NCI-H2081 (cell line): ENCODE measurements at regions not wholly inside any gene's neighbourhood (a gene's known extent, or its start where the extent isn't known, plus 50 kb on each side); places are given as distances from the start of the nearest gene placed in this dataset.

Source experiments
- DNase-seq, 2 experiments: peaks; one replicate each; lab custom pipeline; 2025; lab: John Stamatoyannopoulos, UW

DNA sequence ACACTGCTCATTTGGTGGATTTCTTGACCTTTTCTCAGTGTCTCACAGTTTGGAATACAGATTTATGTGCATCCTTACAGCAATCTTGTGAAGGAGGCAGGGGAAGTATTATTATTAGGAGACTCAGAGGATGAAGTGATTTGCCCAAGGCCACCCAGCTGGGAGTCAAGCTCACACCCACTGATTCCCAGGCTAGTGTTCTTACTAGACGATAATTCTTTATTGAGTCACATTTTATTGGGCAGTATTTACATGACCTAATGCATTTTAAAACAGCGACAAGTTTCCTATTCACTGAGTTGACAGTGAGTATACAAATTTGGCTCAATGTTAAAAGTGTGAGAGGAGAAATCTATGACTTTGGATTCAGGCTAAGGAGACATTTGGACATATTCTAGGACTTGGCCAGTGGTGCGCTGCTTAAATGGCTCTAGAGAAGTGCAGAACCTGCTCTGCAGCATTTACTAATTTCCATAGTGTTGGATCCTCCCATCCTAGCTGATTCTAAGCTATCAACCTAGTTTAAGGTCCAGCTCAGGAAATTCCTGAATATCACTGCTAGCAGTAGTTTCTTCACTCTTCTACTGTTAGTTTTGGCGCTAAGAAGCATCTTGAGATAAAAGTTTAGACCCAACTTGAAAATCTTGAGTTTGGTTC lies 199.3 kb downstream of the MTX2 start:
- DNase-seq = no peak

DNA sequence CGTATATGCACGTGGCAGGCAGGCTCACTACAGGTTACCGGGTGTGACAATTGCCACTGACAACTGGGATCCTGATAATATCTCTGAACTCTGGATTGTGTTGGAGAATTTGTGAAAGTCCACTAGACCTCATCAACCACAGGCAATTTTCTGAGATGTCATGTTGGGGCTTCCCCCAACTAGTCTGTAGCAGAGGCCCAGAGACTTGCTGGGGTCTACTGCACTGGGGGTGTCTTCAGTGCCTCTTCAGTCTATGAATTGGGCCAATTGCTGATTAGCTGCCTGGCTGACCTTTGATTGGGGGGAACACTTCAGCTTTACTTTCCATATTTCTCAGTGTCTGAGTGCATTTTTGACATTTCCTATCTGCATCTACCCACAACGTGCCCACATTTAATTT lies 201.5 kb downstream of the MTX2 start:
- DNase-seq = no peak

DNA sequence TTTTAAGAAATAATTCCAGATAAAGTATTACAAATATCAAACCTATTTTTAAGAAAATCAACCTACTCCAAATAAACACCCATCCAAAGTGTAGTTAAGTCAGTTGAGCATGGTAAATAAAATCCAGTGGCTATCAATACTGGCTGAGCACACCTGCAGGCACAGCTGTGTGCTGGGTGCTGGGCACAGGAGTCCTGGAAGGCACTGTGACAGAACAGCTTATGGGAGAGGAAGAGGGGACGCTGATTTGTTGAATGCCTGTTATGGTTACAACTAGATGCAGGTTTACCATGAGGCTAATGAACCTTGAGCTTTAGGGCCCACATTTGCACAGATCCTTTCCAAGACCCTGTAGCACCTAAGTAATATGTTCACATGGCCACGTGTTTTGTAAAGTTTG lies 202.7 kb downstream of the MTX2 start:
- DNase-seq = no peak

DNA sequence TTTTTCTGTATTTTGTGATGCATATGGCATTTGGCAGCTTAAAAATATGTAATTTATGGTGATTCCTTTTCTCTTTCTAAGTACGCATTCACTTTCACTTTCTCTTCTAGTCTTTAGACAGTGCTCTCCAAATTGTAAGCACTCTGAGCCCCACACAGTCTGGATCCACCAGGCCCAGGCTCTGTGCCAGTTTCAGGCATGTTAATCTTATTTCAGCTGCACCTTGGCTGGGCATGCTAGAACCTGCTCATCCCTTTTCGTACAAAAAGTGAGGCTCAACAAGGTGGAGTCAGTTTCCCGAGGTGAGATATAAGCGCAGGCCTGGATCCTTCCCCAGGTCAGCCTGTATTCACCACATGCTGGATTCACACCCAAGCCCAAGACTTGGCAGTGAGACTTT lies 203.9 kb downstream of the MTX2 start:
- DNase-seq = peak in 1 of 2 experiments; percentile 35

DNA sequence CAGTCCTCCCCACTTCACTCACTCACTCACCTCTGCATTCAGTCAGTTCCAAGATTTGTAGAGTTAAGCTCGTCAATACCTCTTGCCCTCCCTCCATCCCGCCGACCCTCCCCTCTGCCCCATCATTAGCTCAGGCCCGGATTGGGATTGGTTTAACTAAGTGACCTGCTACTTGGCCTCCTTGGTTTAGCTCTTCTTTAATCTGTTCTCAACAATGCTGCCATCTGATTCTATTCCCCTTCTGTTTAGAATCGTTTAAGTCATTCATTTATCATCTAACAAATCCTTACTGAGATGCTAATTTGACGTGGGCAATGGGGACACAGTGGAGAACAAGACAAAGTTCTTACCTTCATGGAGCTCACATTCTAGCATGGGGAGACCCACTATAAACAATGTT lies 204.6 kb downstream of the MTX2 start:
- no peak for DNase-seq

DNA sequence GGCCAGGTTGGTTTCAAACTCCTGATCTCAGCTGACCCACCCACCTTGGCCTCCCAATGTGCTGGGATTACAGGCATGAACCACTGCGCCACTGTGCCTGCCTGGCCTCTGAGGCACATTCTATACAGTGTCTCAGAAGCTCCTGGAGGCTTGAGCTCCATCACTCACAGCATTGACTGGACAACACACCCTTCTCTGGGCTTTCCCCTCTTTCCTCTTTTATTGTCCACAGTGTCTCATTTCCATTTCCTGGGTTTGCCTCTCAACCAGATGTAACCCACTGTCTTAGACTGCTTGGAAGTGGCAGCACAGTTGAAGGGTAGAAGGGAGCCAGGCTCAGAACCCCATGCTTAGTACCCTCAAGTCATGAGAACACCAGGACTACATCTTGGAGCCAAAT lies 208.1 kb downstream of the MTX2 start:
- no peak for DNase-seq

DNA sequence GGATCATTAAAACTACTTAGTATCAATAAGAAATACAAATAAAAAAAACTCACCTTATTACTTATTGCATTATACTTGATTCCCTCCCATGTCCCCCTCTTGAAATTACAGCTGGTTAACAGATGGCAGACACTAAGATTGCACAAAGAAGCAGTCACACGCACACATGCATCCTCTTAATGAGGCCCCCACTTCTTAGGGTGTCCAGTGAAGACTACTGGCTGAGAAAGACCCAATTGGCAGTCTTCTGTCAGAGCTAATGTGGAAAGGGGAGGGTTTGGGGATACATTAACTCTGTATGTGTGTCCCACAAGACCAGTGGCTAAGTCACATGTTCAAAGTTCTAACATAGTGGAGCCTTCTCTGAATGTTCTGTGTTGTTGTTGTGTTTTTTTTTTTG lies 210.7 kb downstream of the MTX2 start:
- DNase-seq = no peak

DNA sequence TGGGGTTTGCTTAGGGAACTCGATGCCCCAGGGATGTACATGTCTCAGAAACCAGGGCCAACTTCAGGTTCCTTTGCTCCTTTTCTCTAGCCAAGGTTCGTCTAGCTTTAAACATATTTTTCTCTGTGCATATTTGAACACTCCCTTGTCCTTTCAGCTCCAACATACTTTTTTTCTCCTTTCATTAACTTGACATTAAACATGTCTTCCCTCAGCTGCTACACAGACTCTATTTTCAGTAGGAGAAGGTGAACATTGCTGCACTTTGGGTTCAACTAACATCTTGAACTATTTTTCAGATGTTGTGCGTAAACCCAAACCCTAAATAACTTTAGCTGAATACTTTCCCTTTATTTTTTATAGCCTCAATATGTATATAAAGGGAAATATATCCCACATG lies 212.9 kb downstream of the MTX2 start:
- no peak for DNase-seq

DNA sequence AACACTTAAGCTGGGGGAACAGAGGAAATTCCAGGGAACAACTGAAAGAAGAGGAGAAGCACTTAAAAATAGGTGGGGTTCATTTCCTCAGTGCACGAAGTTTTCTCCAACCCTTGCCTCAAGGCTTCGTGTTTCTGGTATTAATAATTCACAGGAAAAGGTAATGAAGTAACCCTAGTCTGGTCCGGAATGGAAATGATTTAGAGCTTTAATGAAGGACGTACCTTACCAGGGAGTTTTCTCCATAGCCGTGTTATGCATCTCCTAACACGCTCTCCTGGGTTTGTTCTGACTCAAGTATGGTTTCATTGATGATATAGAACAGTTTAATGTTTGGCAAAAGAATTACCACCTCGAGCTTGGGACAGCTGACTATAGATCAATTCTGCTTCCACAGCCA lies 214.2 kb downstream of the MTX2 start:
- no peak for DNase-seq

DNA sequence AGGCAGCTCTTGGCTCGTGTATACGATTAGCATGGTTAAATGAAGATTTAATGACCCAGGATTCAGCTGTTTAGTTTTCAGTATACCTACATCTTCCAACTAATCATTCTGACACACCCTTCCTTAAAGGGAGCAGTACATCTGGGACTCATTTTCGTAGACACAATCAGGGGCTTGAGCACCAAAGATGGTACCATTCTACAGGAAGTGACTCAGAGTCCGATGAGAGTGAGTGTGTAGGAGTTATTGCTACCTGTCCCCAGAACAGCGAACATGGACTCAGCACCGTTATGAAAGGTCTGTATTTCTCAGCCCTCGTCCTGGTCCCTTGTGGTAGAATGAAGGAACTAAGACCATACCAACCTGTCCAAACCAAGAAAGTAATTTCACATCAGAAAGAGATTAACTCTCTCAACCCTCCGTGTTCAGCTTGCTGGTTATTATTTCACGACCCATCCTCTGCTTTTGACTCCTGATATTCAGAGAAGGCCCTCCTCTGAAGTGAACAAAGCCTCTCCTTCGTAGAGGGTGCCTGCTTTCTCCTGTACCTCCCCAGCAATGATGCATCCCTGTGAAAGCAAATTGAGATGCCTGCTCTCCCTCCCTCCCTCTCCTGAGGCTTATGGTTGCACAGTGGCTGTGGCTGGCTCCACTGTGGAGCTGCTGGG lies 214.8 kb downstream of the MTX2 start:
- DNase-seq = no peak

DNA sequence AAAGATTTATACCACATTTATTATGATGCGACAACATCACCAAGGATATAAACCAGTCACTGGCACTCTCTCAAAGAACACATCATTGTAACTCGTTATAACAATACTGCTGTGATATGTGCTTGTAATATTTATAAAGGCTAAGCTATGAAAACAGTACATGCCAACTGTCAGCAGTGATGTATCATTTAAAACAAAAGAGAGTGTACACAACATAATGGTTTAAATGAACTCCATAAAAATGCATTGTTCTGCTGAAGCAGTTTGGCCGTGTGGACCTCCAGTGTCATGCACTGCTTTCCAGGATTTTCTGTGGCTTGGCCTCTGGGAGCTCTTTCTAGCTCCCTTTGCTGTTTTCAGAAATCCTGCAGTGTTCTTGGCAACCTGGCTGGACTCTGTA lies 215.6 kb downstream of the MTX2 start:
- DNase-seq = peak; percentile 33 to 72

DNA sequence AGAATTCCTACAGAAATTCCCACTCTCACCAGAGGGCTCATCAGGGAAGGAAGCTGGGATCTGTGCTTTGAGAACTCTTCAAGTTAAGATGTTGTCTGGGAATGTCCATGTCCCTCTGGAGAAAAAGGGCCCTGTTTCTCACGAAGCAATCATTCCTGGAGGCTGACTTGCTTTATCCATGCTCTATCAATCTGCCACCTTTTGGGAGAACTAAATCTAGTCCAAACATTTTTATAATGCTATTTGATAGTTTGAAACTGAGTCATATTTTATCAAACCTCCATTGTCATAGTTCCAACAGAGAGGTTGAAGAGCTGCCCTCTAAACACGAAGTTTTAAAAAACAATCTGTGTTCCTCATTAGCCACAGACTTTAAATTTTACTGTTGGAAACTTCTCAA lies 219.2 kb downstream of the MTX2 start:
- no peak for DNase-seq

DNA sequence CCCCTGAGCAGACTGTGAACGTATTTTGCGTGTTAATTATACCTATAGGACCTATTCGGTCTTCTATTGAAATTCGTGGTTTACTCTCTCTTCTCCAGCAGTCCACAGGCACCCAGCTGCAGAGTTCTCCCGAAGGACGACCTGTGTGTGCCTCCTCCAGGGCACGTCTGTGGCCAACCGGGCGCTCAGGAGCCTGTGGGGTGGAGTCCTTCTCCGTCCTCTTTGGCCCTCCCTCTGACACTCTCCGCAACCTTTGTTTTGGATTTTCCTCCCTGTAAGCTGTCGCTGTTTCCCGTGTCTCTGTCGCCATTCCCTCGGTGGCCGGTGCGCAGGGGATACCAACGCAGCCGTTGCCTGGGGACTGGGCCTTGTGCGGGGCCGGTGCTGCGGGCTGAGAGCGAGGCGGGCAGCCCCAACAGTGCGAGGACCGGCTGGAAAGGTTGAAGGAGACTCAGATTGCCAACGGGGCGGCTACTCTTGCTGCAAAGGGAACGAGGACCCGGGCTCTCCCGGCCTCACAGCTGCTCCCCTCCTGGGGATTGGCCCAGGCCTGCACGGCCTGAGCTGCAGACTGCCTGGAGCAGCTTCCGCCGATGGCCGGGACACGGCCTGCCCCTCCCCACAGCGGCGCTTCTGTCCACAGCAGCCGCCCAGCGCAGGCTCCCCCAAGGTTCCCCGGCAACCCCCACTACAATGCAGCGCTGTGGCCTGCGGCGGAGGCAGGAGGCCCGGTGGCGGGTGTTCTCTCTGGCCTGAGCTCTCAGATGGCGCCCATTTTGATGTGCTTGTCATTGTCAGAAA lies 221.0 kb downstream of the MTX2 start:
- no peak for DNase-seq

DNA sequence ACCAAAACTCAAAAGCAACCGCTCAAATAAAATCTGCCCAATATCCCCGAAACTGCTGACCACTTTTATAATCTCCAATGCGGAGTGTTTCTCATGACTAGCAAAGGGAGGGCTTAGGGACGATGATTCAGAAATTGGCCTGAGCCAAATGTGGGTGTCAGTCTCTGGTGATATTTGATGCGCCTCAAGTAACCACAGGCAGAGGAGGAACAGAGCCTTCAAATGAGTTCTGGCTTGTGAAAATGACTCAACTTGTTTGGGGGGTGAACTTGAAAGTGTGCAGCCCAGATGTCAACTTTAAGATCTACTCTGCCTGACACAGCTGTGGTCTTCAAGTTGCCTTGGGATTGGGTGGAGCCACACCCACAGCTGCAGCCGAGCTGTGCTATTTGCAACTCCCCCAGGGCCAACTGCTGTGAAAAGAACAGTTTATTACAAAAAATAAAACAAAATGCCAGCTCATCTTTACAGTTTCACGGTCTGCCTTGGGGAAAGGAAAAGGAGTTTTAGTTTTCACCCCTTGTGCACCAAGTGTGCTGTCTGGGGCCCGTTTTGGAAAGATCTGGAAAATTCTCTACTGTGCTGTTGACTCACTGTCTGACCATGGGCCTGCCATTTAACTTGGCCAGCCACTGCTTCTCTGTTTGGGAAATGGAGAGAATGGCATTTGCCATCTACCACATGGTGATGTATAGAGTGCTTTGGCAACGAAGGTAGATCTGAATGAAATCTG lies 222.1 kb downstream of the MTX2 start:
- DNase-seq = no peak

DNA sequence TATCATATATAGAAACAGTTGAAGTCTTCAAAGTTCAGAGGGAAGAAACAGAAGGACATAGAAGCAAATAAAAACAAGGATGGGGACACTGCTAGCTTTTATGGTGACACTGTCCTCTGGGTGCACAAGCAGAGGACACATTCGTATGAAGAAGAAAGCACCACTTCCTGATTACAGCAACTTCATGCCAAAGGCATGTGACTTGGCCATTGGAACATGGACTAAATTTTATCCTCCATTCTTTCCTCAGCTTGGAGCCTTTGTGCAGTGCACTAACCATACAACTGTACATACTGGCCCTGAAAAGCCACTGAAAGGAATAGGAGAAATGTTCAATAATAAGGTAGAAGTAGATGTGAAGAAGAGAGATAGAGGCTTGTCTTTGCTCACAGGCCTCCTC lies 223.3 kb downstream of the MTX2 start:
- DNase-seq = no peak

DNA sequence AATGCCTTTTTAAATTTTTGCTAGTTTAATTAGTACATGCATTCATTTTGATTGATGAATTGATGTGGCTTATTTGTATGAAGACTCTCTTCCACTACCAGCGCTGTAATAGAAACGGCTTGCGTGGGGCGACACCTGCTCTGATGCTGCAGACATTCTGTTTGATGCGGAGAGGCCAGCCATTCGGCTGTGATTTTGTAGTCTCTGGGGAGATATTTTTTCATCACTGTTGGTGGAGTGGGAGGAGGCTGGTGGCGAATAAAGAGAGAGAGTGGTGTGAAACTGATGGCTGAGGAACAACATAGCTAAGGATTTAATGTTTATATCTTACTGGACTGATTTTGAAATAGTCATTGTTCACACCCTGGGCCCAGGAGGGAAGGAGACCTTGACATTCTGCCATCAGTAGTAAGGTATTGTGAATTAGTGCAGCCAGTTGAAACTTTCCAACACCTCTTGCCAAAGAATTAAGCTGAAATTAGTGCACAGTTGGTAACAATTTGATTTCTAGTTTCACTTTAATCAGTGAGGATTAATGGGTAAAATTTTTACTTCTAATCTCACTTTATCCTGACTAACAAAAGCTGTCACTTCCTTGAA lies 224.1 kb downstream of the MTX2 start:
- peak in 1 of 2 experiments; percentile 24 for DNase-seq

DNA sequence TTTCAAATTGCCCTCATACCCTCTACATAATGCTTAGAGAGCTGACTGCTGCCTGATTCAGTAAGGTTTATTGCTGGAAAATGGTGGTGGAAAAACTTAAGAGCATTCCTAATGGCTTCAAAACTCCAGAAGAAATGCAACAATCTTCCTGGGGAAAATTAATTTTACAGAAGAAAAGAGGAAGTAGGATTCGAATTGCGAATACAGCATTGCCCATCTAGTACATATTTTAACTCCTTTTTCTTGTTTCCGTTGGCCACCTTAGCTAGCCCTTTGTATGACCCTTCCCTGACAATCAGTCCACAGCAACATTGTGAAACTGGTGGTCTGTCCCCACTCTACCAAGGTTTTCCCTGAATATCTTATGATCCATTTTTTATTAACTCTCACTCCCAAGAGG lies 224.7 kb downstream of the MTX2 start:
- DNase-seq = no peak

DNA sequence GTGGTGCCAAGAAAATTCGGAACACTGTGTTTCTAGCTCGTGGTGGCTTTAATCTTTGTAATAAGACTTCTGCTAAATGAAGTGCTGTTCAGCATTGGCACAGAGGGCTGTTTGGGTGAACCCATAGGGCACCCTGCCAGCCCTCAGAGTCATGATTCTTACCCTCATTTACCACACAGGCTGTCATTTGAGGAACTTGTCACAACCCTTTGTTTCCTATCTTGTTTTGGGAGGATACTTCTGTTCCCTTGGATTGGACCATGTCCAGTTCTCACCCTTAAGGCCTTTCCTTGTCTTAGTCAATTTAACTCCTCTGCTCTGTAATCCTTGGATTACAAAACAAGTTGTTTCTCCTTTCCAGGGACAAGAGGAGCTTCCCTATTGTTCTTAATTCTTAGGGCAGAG lies 225.7 kb downstream of the MTX2 start:
- DNase-seq = no peak

DNA sequence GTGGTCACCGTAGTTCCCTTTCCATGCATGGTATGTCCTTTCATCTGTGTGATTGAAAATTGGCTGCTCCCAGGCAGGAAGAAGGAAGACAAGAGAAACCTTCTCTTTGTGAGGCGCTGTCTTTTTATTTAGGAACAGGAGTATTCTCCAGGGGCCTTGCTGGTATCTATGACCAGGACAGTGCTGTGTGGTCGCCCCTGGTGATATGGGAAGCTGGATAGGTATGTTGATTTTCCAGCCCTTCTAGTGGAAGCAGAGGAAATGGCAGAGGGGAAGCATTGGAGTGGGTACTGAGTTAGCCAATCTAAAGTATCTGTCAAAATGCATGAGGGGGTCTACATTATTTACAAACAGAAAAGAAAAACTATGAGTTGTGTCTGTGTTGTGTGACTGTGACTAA lies 226.6 kb downstream of the MTX2 start:
- no peak for DNase-seq

DNA sequence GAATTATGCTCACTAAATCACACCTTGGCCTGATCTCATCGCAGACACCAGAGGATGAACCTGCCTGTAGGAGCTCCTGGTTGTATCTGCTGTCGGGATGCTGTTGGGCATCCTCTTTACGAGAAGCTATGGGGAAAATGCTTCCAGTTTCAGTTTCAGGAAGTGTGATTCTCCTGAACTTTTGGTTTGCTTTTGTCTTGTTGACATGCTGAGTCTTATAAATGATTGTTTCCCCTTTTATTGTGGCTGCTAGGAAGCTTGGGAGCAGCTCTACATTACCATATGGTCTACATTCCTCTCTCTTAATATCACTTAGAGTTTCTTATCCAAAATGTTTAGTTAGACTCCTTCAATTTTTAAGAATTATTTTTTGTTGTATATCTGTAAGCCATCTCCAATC lies 227.5 kb downstream of the MTX2 start:
- DNase-seq = no peak

DNA sequence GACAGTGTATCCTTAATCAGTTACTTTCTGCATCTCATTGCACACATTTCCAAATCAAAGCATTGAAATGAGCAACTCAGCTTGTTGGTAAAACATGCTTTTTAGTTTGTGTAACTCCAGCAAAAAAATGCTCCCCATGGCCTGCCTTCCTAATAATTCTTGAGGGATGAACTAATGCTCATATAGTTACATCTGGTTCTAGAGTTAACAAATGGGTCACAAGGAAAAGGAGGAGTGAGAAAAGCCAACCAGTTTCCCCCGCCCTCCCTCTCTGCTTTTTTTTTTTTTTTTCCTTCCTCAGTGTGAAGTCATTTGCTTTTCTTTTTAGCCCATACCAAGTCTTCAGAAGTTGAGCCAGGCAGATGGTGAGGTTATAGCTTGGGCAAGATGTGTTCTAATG lies 231.7 kb downstream of the MTX2 start:
- DNase-seq = no peak

DNA sequence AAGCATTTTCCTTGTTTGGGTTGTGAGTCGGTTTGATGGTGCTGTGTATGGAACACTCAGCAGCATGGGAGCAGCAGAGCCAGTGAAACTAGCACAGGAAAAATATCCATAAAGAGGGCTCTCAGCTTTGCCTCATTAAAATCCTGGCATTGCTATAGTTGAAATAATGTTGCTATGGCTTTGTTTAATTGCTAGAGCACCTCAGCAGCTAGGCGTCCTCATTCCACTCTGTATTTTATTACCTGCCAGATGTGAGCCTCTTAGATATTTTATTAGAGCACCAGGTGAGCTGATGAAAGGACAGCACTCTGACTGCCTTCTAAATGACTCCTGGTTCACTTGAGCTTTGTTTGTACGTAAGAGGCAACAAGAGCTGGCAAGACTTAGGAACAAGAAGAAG lies 232.4 kb downstream of the MTX2 start:
- peak in 1 of 2 experiments; percentile 22 for DNase-seq
